ENCODE measurements at regions not wholly inside any gene's neighbourhood (a gene's known extent, or its start where the extent isn't known, plus 50 kb on each side); places are given as distances from the start of the nearest gene placed in this dataset.

GRCh38 chr2:150778828-150779227 lies 291.4 kb upstream of the RND3 start:
- no peak overlapping the region for H3K4me2 ChIP-seq (ENCODE audit: low read depth, low read length)
- no peaks in the 10 kb centered on the region for H3K4me1 ChIP-seq (ENCODE audit: low read length)
- no peaks in the 10 kb centered on the region for H4K20me1 ChIP-seq (ENCODE audit: insufficient read depth, low read length)
- H3F3A ChIP-seq (ENCODE audit: insufficient read depth, low read length): no peaks in the 10 kb centered on the region
- H3K9ac ChIP-seq (ENCODE audit: low read length): no peak overlapping the region
- no peak overlapping the region for H3K4me3 ChIP-seq (ENCODE audit: low read length)
- no peak for DNase-seq
- H3K27ac ChIP-seq (ENCODE audit: low read length): no peak overlapping the region
- H3K27me3 ChIP-seq (replicated peaks; ENCODE audit: insufficient read depth, low read length): no peaks in the 10 kb centered on the region
- no peaks in the 10 kb centered on the region for H3K36me3 ChIP-seq (replicated peaks; ENCODE audit: insufficient read depth, low read length)
- no peak for TF ChIP-seq CTCF (IDR thresholded peaks at IDR 0.05; ENCODE audit: low read length)
- no peak for TF ChIP-seq EZH2 (optimal IDR thresholded peaks at IDR 0.05; ENCODE audit: low read depth, low read length)
- TF ChIP-seq EZH2phosphoT487 (IDR thresholded peaks at IDR 0.05; ENCODE audit: low read length): no peak
- no peak overlapping the region for H2AFZ ChIP-seq (ENCODE audit: low read length)
- no peaks in the 10 kb centered on the region for H3K79me2 ChIP-seq (ENCODE audit: low read length)
- no peaks in the 10 kb centered on the region; the same call in 1 of the 2 replicates for H3K9me2 ChIP-seq (replicated peaks; ENCODE audit: insufficient read depth, low read length)
- no peaks in the 10 kb centered on the region for H3K9me3 ChIP-seq (replicated peaks; ENCODE audit: insufficient read depth, low read length)

- no peak overlapping the region for H3K27ac ChIP-seq (ENCODE audit: low read length)
- H2AFZ ChIP-seq (ENCODE audit: low read length): no peak overlapping the region
- no peaks in the 10 kb centered on the region for H3K9me3 ChIP-seq (replicated peaks; ENCODE audit: insufficient read depth, low read length)
- H3K9ac ChIP-seq (ENCODE audit: low read length): no peak overlapping the region
- H4K20me1 ChIP-seq (ENCODE audit: insufficient read depth, low read length): no peaks in the 10 kb centered on the region
- no peaks in the 10 kb centered on the region for H3K4me1 ChIP-seq (ENCODE audit: low read length)
- H3K27me3 ChIP-seq (replicated peaks; ENCODE audit: insufficient read depth, low read length): no peaks in the 10 kb centered on the region
- H3K36me3 ChIP-seq (replicated peaks; ENCODE audit: insufficient read depth, low read length): no peaks in the 10 kb centered on the region
- no peak overlapping the region for H3K4me3 ChIP-seq (ENCODE audit: low read length)
- no peak overlapping the region for H3K4me2 ChIP-seq (ENCODE audit: low read depth, low read length)
- no peaks in the 10 kb centered on the region for H3K9me2 ChIP-seq (replicated peaks; ENCODE audit: insufficient read depth, low read length)
- no peaks in the 10 kb centered on the region for H3K79me2 ChIP-seq (ENCODE audit: low read length)
- DNase-seq: no peak
- no peaks in the 10 kb centered on the region for H3F3A ChIP-seq (ENCODE audit: insufficient read depth, low read length)
- TF ChIP-seq EZH2phosphoT487 (IDR thresholded peaks at IDR 0.05; ENCODE audit: low read length) (no peak), CTCF (IDR thresholded peaks at IDR 0.05; ENCODE audit: low read length) (no peak), EZH2 (optimal IDR thresholded peaks at IDR 0.05; ENCODE audit: low read depth, low read length) (no peak)
Measured at GRCh38 chr2:150769421-150769820, 282.0 kb upstream of the RND3 start.

GRCh38 chr2:150767991-150768746 lies 280.7 kb upstream of the RND3 start:
- no peak for TF ChIP-seq CTCF (IDR thresholded peaks at IDR 0.05; ENCODE audit: low read length)

More at GRCh38 chr2:150767991-150768746, 280.7 kb upstream of the RND3 start:
- Histone ChIP-seq H3K9ac (ENCODE audit: low read length) (no peak overlapping the region), H3F3A (ENCODE audit: insufficient read depth, low read length) (no peaks in the 10 kb centered on the region), H3K9me3 (replicated peaks; ENCODE audit: insufficient read depth, low read length) (no peaks in the 10 kb centered on the region), H3K27ac (ENCODE audit: low read length) (no peak overlapping the region), H3K4me1 (ENCODE audit: low read length) (no peaks in the 10 kb centered on the region), H3K27me3 (replicated peaks; ENCODE audit: insufficient read depth, low read length) (no peaks in the 10 kb centered on the region), H3K9me2 (replicated peaks; ENCODE audit: insufficient read depth, low read length) (no peaks in the 10 kb centered on the region), H4K20me1 (ENCODE audit: insufficient read depth, low read length) (no peaks in the 10 kb centered on the region), H3K36me3 (replicated peaks; ENCODE audit: insufficient read depth, low read length) (no peaks in the 10 kb centered on the region), H3K79me2 (ENCODE audit: low read length) (no peaks in the 10 kb centered on the region), H3K4me2 (ENCODE audit: low read depth, low read length) (no peak overlapping the region), H3K4me3 (ENCODE audit: low read length) (no peak overlapping the region), H2AFZ (ENCODE audit: low read length) (no peak overlapping the region)
- DNase-seq: no peak
